ENCODE measurements at regions not wholly inside any gene's neighbourhood (a gene's known extent, or its start where the extent isn't known, plus 50 kb on each side); places are given as distances from the start of the nearest gene placed in this dataset.

GRCh38 chr11:109954534-109954933 lies 138.7 kb upstream of the ZC3H12C start:
- no peaks in the 10 kb centered on the region for H3K4me1 ChIP-seq (ENCODE audit: control insufficient read depth, insufficient read depth, low read depth, low read length)
- H3K27ac ChIP-seq (ENCODE audit: low read length, poor library complexity, severe bottlenecking) = no peak overlapping the region
- no peak overlapping the region for H2BK120ac ChIP-seq (ENCODE audit: low read depth, low read length)
- no peak overlapping the region for H3K4me3 ChIP-seq (ENCODE audit: insufficient read depth in 1 of 2, low read depth in 1 of 2, low read length in 2 of 2)
- H3K27me3 ChIP-seq (ENCODE audit: control insufficient read depth in 1 of 2, insufficient read depth in 1 of 2, low read length in 2 of 2) = no peaks in the 10 kb centered on the region
- H3K18ac ChIP-seq (ENCODE audit: low read depth in 1 of 2, low read length in 2 of 2) = no peak overlapping the region
- H2BK5ac ChIP-seq (ENCODE audit: low read depth, low read length, poor library complexity, severe bottlenecking) = no peak overlapping the region
- H3K4ac ChIP-seq (ENCODE audit: low read depth in 1 of 2, low read length in 2 of 2) = no peak overlapping the region
- H3K9ac ChIP-seq (ENCODE audit: low read length) = no peak overlapping the region
- H4K8ac ChIP-seq (ENCODE audit: low read length) = no peak overlapping the region
- H3K79me1 ChIP-seq (replicated peaks; ENCODE audit: low read length, poor library complexity, severe bottlenecking) = no peaks in the 10 kb centered on the region
- no peak overlapping the region for H3K14ac ChIP-seq (ENCODE audit: low read length in 2 of 2)
- H2BK15ac ChIP-seq (ENCODE audit: low read depth, poor library complexity, severe bottlenecking) = no peak overlapping the region
- H3K23ac ChIP-seq (ENCODE audit: low read length in 2 of 2) = no peak overlapping the region
- WGBS = 83% methylated on average over 2 of the region's 2 CpGs
- peak overlapping the region; percentile 56 for H4K91ac ChIP-seq (ENCODE audit: low read length)
- DNase-seq = no peak
- H2BK12ac ChIP-seq (ENCODE audit: low read length in 2 of 2) = no peak overlapping the region
- no peaks in the 10 kb centered on the region for H3K36me3 ChIP-seq (ENCODE audit: control insufficient read depth in 1 of 2, insufficient read depth in 2 of 2, low read depth in 1 of 2, low read length in 2 of 2)
- H2AK5ac ChIP-seq (ENCODE audit: low read length, severe bottlenecking) = no peak overlapping the region
- H2AFZ ChIP-seq (ENCODE audit: low read depth, low read length) = no peak overlapping the region
- no peaks in the 10 kb centered on the region for H3K9me3 ChIP-seq (ENCODE audit: control insufficient read depth, low read length)
- H3K4me2 ChIP-seq (ENCODE audit: low read length, poor library complexity, severe bottlenecking) = no peak overlapping the region

GRCh38 chr11:109956124-109956793 lies 136.9 kb upstream of the ZC3H12C start:
- Histone ChIP-seq H3K14ac (ENCODE audit: low read length in 2 of 2) (no peak overlapping the region), H3K9me3 (ENCODE audit: control insufficient read depth, low read length) (no peaks in the 10 kb centered on the region), H2BK120ac (ENCODE audit: low read depth, low read length) (no peak overlapping the region), H3K27me3 (ENCODE audit: control insufficient read depth in 1 of 2, insufficient read depth in 1 of 2, low read length in 2 of 2) (no peaks in the 10 kb centered on the region), H3K9ac (ENCODE audit: low read length) (no peak overlapping the region), H2AK5ac (ENCODE audit: low read length, severe bottlenecking) (no peak overlapping the region), H2BK15ac (ENCODE audit: low read depth, poor library complexity, severe bottlenecking) (no peak overlapping the region), H3K79me1 (replicated peaks; ENCODE audit: low read length, poor library complexity, severe bottlenecking) (no peaks in the 10 kb centered on the region), H3K4me1 (ENCODE audit: control insufficient read depth, insufficient read depth, low read depth, low read length) (peaks cover 2% of the 10 kb centered on the region), H4K91ac (ENCODE audit: low read length) (no peak overlapping the region), H3K27ac (ENCODE audit: low read length, poor library complexity, severe bottlenecking) (no peak overlapping the region), H4K8ac (ENCODE audit: low read length) (no peak overlapping the region), H2BK5ac (ENCODE audit: low read depth, low read length, poor library complexity, severe bottlenecking) (no peak overlapping the region), H3K4me2 (ENCODE audit: low read length, poor library complexity, severe bottlenecking) (no peak overlapping the region), H3K18ac (ENCODE audit: low read depth in 1 of 2, low read length in 2 of 2) (no peak overlapping the region), H2AFZ (ENCODE audit: low read depth, low read length) (no peak overlapping the region), H3K23ac (ENCODE audit: low read length in 2 of 2) (no peak overlapping the region), H2BK12ac (ENCODE audit: low read length in 2 of 2) (no peak overlapping the region), H3K4me3 (ENCODE audit: insufficient read depth in 1 of 2, low read depth in 1 of 2, low read length in 2 of 2) (no peak overlapping the region), H3K36me3 (ENCODE audit: control insufficient read depth in 1 of 2, insufficient read depth in 2 of 2, low read depth in 1 of 2, low read length in 2 of 2) (no peaks in the 10 kb centered on the region), H3K4ac (ENCODE audit: low read depth in 1 of 2, low read length in 2 of 2) (no peak overlapping the region)
- WGBS = 92% methylated on average over 2 of the region's 3 CpGs
- no peak for DNase-seq

- Histone ChIP-seq H2BK15ac (ENCODE audit: low read depth, poor library complexity, severe bottlenecking) (no peak overlapping the region), H3K18ac (ENCODE audit: low read depth in 1 of 2, low read length in 2 of 2) (no peak overlapping the region), H2BK120ac (ENCODE audit: low read depth, low read length) (no peak overlapping the region), H3K36me3 (ENCODE audit: control insufficient read depth in 1 of 2, insufficient read depth in 2 of 2, low read depth in 1 of 2, low read length in 2 of 2) (no peaks in the 10 kb centered on the region), H3K27ac (ENCODE audit: low read length, poor library complexity, severe bottlenecking) (no peak overlapping the region), H3K14ac (ENCODE audit: low read length in 2 of 2) (no peak overlapping the region), H3K4ac (ENCODE audit: low read depth in 1 of 2, low read length in 2 of 2) (no peak overlapping the region), H3K27me3 (ENCODE audit: control insufficient read depth in 1 of 2, insufficient read depth in 1 of 2, low read length in 2 of 2) (no peaks in the 10 kb centered on the region), H4K8ac (ENCODE audit: low read length) (no peak overlapping the region), H3K4me3 (ENCODE audit: insufficient read depth in 1 of 2, low read depth in 1 of 2, low read length in 2 of 2) (no peak overlapping the region), H4K91ac (ENCODE audit: low read length) (no peak overlapping the region), H2BK12ac (ENCODE audit: low read length in 2 of 2) (no peak overlapping the region), H3K4me2 (ENCODE audit: low read length, poor library complexity, severe bottlenecking) (no peak overlapping the region), H2BK5ac (ENCODE audit: low read depth, low read length, poor library complexity, severe bottlenecking) (no peak overlapping the region), H3K9ac (ENCODE audit: low read length) (no peak overlapping the region), H3K79me1 (replicated peaks; ENCODE audit: low read length, poor library complexity, severe bottlenecking) (no peaks in the 10 kb centered on the region), H3K4me1 (ENCODE audit: control insufficient read depth, insufficient read depth, low read depth, low read length) (peaks cover 2% of the 10 kb centered on the region), H3K9me3 (ENCODE audit: control insufficient read depth, low read length) (no peaks in the 10 kb centered on the region), H2AFZ (ENCODE audit: low read depth, low read length) (no peak overlapping the region), H3K23ac (ENCODE audit: low read length in 2 of 2) (no peak overlapping the region), H2AK5ac (ENCODE audit: low read length, severe bottlenecking) (no peak overlapping the region)
- WGBS = 97% methylated on average over 6 of the region's 6 CpGs
- no peak for DNase-seq
Observed at GRCh38 chr11:109957000-109957399, 136.2 kb upstream of the ZC3H12C start.

GRCh38 chr11:109957601-109958000 lies 135.6 kb upstream of the ZC3H12C start:
- Histone ChIP-seq H2BK5ac (ENCODE audit: low read depth, low read length, poor library complexity, severe bottlenecking) (no peak overlapping the region), H2BK12ac (ENCODE audit: low read length in 2 of 2) (no peak overlapping the region), H3K36me3 (ENCODE audit: control insufficient read depth in 1 of 2, insufficient read depth in 2 of 2, low read depth in 1 of 2, low read length in 2 of 2) (no peaks in the 10 kb centered on the region), H2BK120ac (ENCODE audit: low read depth, low read length) (no peak overlapping the region), H3K4ac (ENCODE audit: low read depth in 1 of 2, low read length in 2 of 2) (no peak overlapping the region), H3K79me1 (replicated peaks; ENCODE audit: low read length, poor library complexity, severe bottlenecking) (no peaks in the 10 kb centered on the region), H3K9ac (ENCODE audit: low read length) (no peak overlapping the region), H4K91ac (ENCODE audit: low read length) (no peak overlapping the region), H2BK15ac (ENCODE audit: low read depth, poor library complexity, severe bottlenecking) (no peak overlapping the region), H3K18ac (ENCODE audit: low read depth in 1 of 2, low read length in 2 of 2) (no peak overlapping the region), H3K4me3 (ENCODE audit: insufficient read depth in 1 of 2, low read depth in 1 of 2, low read length in 2 of 2) (no peak overlapping the region), H3K4me1 (ENCODE audit: control insufficient read depth, insufficient read depth, low read depth, low read length) (peaks cover 2% of the 10 kb centered on the region), H3K27ac (ENCODE audit: low read length, poor library complexity, severe bottlenecking) (no peak overlapping the region), H3K9me3 (ENCODE audit: control insufficient read depth, low read length) (no peaks in the 10 kb centered on the region), H4K8ac (ENCODE audit: low read length) (no peak overlapping the region), H3K27me3 (ENCODE audit: control insufficient read depth in 1 of 2, insufficient read depth in 1 of 2, low read length in 2 of 2) (no peaks in the 10 kb centered on the region), H3K23ac (ENCODE audit: low read length in 2 of 2) (no peak overlapping the region), H2AK5ac (ENCODE audit: low read length, severe bottlenecking) (no peak overlapping the region), H3K4me2 (ENCODE audit: low read length, poor library complexity, severe bottlenecking) (no peak overlapping the region), H2AFZ (ENCODE audit: low read depth, low read length) (no peak overlapping the region), H3K14ac (ENCODE audit: low read length in 2 of 2) (no peak overlapping the region)
- DNase-seq = no peak

Measured in mesenchymal stem cell (in vitro differentiated cells and primary cell).